HCT116 (cell line): ENCODE measurements at regions not wholly inside any gene's neighbourhood (a gene's known extent, or its start where the extent isn't known, plus 50 kb on each side); places are given as distances from the start of the nearest gene placed in this dataset.

ENCODE experiments used
- ATAC-seq: fragments of 200-7000 bp; cut with Tn5 transposase; 2 replicates; pipeline ENCODE4 v1.9.1; 2020; ENCODE audit warnings: mild to moderate bottlenecking, moderate library complexity
- BruUV-seq: library from RNA; stranded (reverse); fragments of 400-500 nt; replicated peaks from 2 replicates; lab custom pipeline; 2021; lab: Mats Ljungman, UMichigan
- CTCF ChIA-PET: fragments of 300-600 bp; sonication (Branson Sonifier 250); formaldehyde crosslinking; loops from one replicate; lab custom pipeline; 2021; ENCODE audit warnings: antibody characterized with exemption; lab: Charles Lee
- POLR2A ChIA-PET: fragments of 300-600, 350-600 bp; sonication (Branson Sonifier 250); formaldehyde crosslinking; loops from one replicate; lab custom pipeline; 2021; ENCODE audit warnings: antibody characterized with exemption; lab: Charles Lee
- RAD21 ChIA-PET, 2 experiments: fragments of 300-600 bp; sonication (Branson Sonifier 250); formaldehyde crosslinking; loops; one replicate each; lab custom pipeline; 2023; ENCODE audit warnings: low total read pairs in 2 of 2; ENCODE audit not compliant: uncharacterized antibody in 2 of 2, unreplicated experiment in 2 of 2, low non-redundant PET in 1 of 2; lab: Charles Lee
- DNase-seq: peaks from one replicate; pipeline ENCODE4 v3.0.0-alpha.2; 2010; ENCODE audit warnings: low read depth, low spot score
- H2AFZ ChIP-seq: fragments of 200-600 bp; shearing (Covaris generic), sonication (generic); 2 replicates; pipeline ENCODE4 v1.6.1; 2017; ENCODE audit warnings: low read depth, mixed run types, mixed read lengths, antibody characterized with exemption, low read length; ENCODE audit not compliant: poor library complexity, severe bottlenecking
- H3K27ac ChIP-seq: 2 replicates; pipeline ENCODE4 v1.5.1; 2012; ENCODE audit warnings: low read depth, low read length
- H3K27me3 ChIP-seq: fragments of 200-600 bp; sonication (generic); 2 replicates; pipeline ENCODE4 v1.6.1; 2016; ENCODE audit warnings: mixed run types, low read length, mixed read lengths; ENCODE audit not compliant: insufficient read depth
- H3K36me3 ChIP-seq, 2 experiments: fragments of 200-500 bp in 1 of 2; fragments of 200-600 bp in 1 of 2; sonication (Bioruptor generic) in 1 of 2; sonication (generic) in 1 of 2; 2 replicates each; pipeline versions ENCODE4 v1.5.1 to v1.6.1; 2014 to 2016; ENCODE audit warnings: low read length in 2 of 2, inconsistent platforms in 1 of 2, mixed read lengths in 1 of 2, mixed run types in 1 of 2; ENCODE audit not compliant: insufficient read depth in 2 of 2, control insufficient read depth in 1 of 2
- H3K4me1 ChIP-seq, 2 experiments: fragments of 200-600 bp in 1 of 2; sonication (generic) in 1 of 2; 2 replicates each; pipeline versions ENCODE4 v1.5.1 to v1.6.1; 2012 to 2017; ENCODE audit warnings: low read length in 2 of 2, inconsistent platforms in 1 of 2, mild to moderate bottlenecking in 1 of 2, mixed read lengths in 1 of 2, mixed run types in 1 of 2, moderate library complexity in 1 of 2; ENCODE audit not compliant: insufficient read depth in 2 of 2, control insufficient read depth in 1 of 2
- H3K4me2 ChIP-seq: fragments of 200-600 bp; sonication (generic); 2 replicates; pipeline ENCODE4 v1.6.1; 2017; ENCODE audit warnings: mixed run types, low read length, mixed read lengths
- H3K4me3 ChIP-seq, 2 experiments: fragments of 200-600 bp in 1 of 2; sonication (generic) in 1 of 2; replicated peaks in 1 of 2; 2 replicates each; pipeline ENCODE4 v1.5.1; 2011 to 2016; ENCODE audit warnings: low read length in 2 of 2, control low read depth in 1 of 2, low read depth in 1 of 2, mild to moderate bottlenecking in 1 of 2, mixed read lengths in 1 of 2, mixed run types in 1 of 2
- H3K79me2 ChIP-seq: fragments of 200-600 bp; sonication (generic); 2 replicates; pipeline ENCODE4 v1.6.1; 2017; ENCODE audit warnings: mild to moderate bottlenecking, mixed run types, low read length, moderate library complexity, mixed read lengths; ENCODE audit not compliant: insufficient read depth
- H3K9ac ChIP-seq: fragments of 200-600 bp; sonication (generic); 2 replicates; pipeline ENCODE4 v1.6.1; 2016; ENCODE audit warnings: low read length, mixed read lengths
- H3K9me2 ChIP-seq: fragments of 200-600 bp; sonication (generic), shearing (Covaris generic); 2 replicates; pipeline ENCODE4 v1.6.1; 2017; ENCODE audit warnings: mixed run types, mild to moderate bottlenecking, moderate library complexity; ENCODE audit not compliant: insufficient read depth
- H3K9me3 ChIP-seq, 2 experiments: fragments of 200-500 bp in 1 of 2; fragments of 200-600 bp in 1 of 2; sonication (Bioruptor generic) in 1 of 2; sonication (generic) in 1 of 2; 2 replicates each; pipeline ENCODE4 v1.6.1; 2014 to 2017; ENCODE audit warnings: low read length in 2 of 2, mixed read lengths in 2 of 2, inconsistent platforms in 1 of 2, low read depth in 1 of 2, mild to moderate bottlenecking in 1 of 2, mixed run types in 1 of 2, moderate library complexity in 1 of 2; ENCODE audit not compliant: control insufficient read depth in 1 of 2, insufficient read depth in 1 of 2
- H4K20me1 ChIP-seq: fragments of 200-600 bp; sonication (generic), shearing (Covaris generic); 2 replicates; pipeline ENCODE4 v1.6.1; 2017; ENCODE audit warnings: mixed run types, mild to moderate bottlenecking, moderate library complexity; ENCODE audit not compliant: insufficient read depth
- CTCF ChIP-seq, 3 experiments: fragments of 200-600 bp in 1 of 3; sonication (generic) in 1 of 3; IDR thresholded peaks in 2 of 3; conservative IDR thresholded peaks in 1 of 3; 2 replicates each; pipeline ENCODE4 v1.5.1; 2012 to 2017; ENCODE audit warnings: low read depth in 2 of 3, low read length in 2 of 3, antibody characterized with exemption in 1 of 3, borderline replicate concordance in 1 of 3, control low read depth in 1 of 3, mild to moderate bottlenecking in 1 of 3, mixed read lengths in 1 of 3, mixed run types in 1 of 3, moderate library complexity in 1 of 3; ENCODE audit not compliant: insufficient read depth in 1 of 3
- EGR1 ChIP-seq: IDR thresholded peaks from 2 replicates; pipeline ENCODE4 v1.6.1; 2012; ENCODE audit warnings: low read depth
- EZH2 ChIP-seq: fragments of 200-600 bp; sonication (generic); IDR thresholded peaks from 2 replicates; pipeline ENCODE4 v1.6.1; 2017; ENCODE audit warnings: antibody characterized with exemption, mixed run types
- EZH2phosphoT487 ChIP-seq: fragments of 200-600 bp; IDR thresholded peaks from 2 replicates; pipeline ENCODE4 v1.6.1; 2018; ENCODE audit warnings: antibody characterized with exemption, borderline replicate concordance
- FOSL1 ChIP-seq: IDR thresholded peaks from 2 replicates; pipeline ENCODE4 v1.6.1; 2012; ENCODE audit warnings: low read depth
- JUND ChIP-seq: IDR thresholded peaks from 2 replicates; pipeline ENCODE4 v1.6.1; 2012
- POLR2A ChIP-seq: IDR thresholded peaks from 2 replicates; pipeline ENCODE4 v1.7.0; 2011; ENCODE audit warnings: borderline replicate concordance; ENCODE audit not compliant: insufficient read depth, insufficient read length; ENCODE audit errors: extremely low read depth
- SP1 ChIP-seq: IDR thresholded peaks from 2 replicates; pipeline ENCODE4 v1.6.1; 2012; ENCODE audit warnings: low read depth
- YY1 ChIP-seq: IDR thresholded peaks from 2 replicates; pipeline ENCODE4 v1.6.1; 2011; ENCODE audit warnings: low read length, low read depth, moderate library complexity, mild to moderate bottlenecking; ENCODE audit not compliant: insufficient replicate concordance; ENCODE audit errors: extremely low read depth
- intact Hi-C: fragments of 100-400 bp; cut with micrococcal nuclease; formaldehyde crosslinking; loops from 2 replicates; pipeline ENCODE4 v1.10.0; 2022

- no peak for DNase-seq
- POLR2A ChIA-PET = no interaction called here
- intact Hi-C loops = no loop called here
Measured at GRCh38 chr6:69487688-69488087, 309.1 kb downstream of the LMBRD1 start.

More at GRCh38 chr6:69487688-69488087, 309.1 kb downstream of the LMBRD1 start:
- H3K9me2 ChIP-seq = no peaks in the 10 kb centered on the region
- H3K4me2 ChIP-seq = no peak overlapping the region
- no peak for TF ChIP-seq YY1
- no peak for TF ChIP-seq SP1
- no peak for TF ChIP-seq EGR1
- TF ChIP-seq CTCF (IDR thresholded peaks at IDR 0.05 in 2 of 3, conservative IDR thresholded peaks at IDR 0.05 in 1 of 3; ENCODE audit: borderline replicate concordance in 1 of 3, insufficient read depth in 1 of 3, low read depth in 2 of 3, low read length in 2 of 3) = peak in 2 of 3 experiments; percentile 36 to 49; a peak in 4 of 6 replicates
- TF ChIP-seq EZH2 = no peak
- TF ChIP-seq FOSL1 = no peak
- no peak for TF ChIP-seq JUND
- no peak for TF ChIP-seq EZH2phosphoT487
- no peak for TF ChIP-seq POLR2A
- no peak overlapping the region for H2AFZ ChIP-seq
- no peaks in the 10 kb centered on the region for H3K79me2 ChIP-seq
- H3K9ac ChIP-seq = no peak overlapping the region
- H3K4me3 ChIP-seq = no peak overlapping the region
- H3K4me1 ChIP-seq = no peaks in the 10 kb centered on the region
- no peaks in the 10 kb centered on the region; a peak in 1 of 4 replicates for H3K36me3 ChIP-seq
- ATAC-seq = no peak
- peaks cover 3 to 6% of the 10 kb centered on the region in 2 experiments; a peak in 1 of 4 replicates for H3K9me3 ChIP-seq
- H3K27me3 ChIP-seq = no peaks in the 10 kb centered on the region
- H3K27ac ChIP-seq = no peak overlapping the region
- ChIA-PET RAD21 (no interaction called here), CTCF (no interaction called here)
- no peaks in the 10 kb centered on the region for H4K20me1 ChIP-seq
- no TSS peak for BruUV-seq
